HG02870 (cell line): ENCODE measurements at regions not wholly inside any gene's neighbourhood (a gene's known extent, or its start where the extent isn't known, plus 50 kb on each side); places are given as distances from the start of the nearest gene placed in this dataset.
"Not testable (repeated sequence)": the region's sequence is repeated elsewhere in the genome, so short reads cannot be mapped to it uniquely, and the experiment has no call there.

Experiments used
- ATAC-seq: cut with Tn5 transposase; IDR thresholded peaks from one replicate; pipeline ENCODE4 v1.9.1; 2021; ENCODE audit warnings: mild to moderate bottlenecking, moderate library complexity; ENCODE audit not compliant: unreplicated experiment

DNA sequence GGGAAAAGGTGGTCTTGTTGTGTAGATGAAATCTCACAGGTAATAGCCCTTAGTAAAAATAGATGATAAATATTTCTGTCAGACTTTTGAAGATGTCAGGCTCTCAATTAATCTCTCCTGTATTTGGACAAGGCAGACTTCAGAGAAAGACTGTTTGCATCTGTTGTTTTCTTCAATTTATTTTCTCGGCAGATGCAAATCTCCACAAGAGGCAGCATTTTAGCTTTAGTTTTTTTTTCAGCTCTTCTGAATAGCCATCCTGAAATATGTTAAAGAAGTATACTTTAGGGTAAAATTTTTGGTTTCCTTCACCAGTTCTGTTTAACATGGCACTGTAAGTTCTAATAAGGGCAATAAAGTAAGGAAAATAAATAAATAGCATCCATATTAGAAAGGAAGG, 685.1 kb downstream of the SI start:
- ATAC-seq: no peak

DNA sequence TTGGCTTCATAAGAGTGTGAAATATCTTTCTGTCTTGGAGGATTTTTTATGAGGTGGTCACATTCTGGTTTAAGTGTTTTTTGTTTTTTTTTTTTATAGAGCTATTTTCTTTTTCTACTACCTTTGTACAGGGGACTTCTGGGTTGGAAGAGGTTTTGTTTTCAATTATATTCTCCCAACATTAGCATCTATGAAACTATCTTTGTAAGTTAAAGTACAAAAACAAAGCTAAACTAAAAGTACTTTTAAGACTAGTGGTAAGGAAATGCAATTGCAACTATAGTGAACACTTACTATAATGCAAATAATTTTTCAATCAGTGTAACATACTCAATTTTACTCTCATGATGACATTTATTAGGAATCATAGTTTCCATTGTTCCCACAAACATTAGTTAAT, 688.2 kb downstream of the SI start:
- no peak for ATAC-seq

DNA sequence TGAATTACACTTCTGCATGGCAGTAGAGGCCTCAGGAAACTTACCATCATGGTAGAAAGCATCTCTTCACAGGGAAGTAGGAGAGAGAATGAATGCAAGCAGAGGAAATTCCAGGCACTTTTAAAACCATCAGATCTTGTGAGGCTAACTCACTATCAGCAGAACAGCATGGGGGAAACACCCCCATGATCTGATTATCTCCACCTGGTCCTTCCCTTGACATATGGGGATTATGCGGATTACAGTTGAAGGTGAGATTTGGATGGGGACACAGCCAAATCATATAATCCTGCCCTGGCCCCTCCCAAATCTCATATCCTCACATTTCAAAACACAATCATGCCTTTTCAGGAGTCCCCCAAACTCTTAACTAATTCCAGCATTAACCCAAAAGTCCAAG, 691.1 kb downstream of the SI start:
- ATAC-seq: no peak

DNA sequence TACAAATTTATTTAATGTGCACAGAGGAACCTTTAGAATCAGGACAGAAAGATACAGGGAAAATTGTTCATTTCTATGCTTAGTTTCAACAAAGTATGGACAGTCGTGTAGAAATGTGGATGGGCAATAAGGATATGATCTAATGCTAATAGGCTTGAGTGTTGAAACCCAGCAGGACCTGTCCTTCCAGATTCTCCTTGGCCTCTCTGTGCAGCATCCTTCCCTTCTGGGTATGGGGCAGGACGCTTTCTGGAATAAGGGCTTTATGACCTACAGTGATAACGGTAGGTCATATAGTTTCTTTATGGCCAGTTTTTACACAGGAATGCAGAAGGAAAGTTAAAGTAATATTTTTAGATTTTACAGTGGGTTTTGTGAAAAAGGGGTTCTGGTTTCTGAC, 698.1 kb downstream of the SI start:
- no peak for ATAC-seq

DNA sequence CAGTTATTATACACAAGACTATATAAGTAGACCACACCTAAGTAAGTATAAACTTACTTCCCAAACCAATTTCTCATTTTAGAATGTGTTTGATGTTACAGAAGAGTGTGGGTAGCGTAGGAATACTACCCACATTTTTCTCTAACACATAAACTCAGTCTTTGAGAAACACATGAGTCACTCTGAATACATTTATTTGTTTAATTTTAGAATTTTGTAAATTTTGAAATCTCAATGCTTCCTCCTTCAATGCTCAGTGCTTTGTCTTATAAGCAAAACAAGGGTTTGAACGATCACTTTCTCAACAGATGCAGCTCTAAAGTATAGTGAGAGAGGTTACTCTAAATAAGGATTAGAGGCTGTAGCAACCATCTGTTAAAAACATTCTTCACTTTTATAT, 700.8 kb downstream of the SI start:
- no peak for ATAC-seq

DNA sequence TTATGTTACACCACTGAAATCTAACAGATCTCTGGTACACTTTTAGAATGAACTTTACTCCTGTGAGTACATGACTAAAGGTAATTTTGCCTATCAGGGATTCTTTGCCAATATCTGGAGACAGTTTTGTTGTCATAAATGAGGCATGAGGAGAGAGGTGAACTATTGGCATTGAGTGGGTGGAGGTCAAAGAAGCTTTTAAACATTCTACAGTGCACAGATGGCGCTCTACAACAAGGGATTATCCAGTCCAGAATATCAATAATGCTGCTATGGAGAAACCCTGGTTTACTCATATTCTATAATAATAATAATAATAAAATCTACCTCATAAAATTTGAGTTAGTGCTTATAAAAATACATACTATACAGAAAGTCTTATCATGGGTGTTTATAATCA, 702.3 kb downstream of the SI start:
- no peak for ATAC-seq

DNA sequence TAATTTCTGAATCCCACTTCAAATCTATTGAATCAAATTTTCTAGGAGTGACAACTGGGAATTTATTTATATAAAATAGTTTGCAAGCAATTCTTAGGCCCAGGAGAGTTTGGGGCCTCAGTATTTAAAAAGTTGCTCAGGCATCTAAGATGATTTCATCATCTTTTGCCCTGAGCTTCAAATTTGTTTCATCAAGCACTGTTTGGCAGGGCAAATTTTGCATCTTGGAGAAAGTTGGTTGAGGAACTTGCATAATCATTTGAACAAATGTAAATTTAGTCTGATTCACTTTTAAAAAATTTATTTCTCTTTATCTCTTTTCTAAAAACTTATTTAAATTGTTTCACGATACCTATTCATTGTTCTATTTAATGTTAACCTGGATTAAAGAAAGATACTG, 702.8 kb downstream of the SI start:
- no peak for ATAC-seq

DNA sequence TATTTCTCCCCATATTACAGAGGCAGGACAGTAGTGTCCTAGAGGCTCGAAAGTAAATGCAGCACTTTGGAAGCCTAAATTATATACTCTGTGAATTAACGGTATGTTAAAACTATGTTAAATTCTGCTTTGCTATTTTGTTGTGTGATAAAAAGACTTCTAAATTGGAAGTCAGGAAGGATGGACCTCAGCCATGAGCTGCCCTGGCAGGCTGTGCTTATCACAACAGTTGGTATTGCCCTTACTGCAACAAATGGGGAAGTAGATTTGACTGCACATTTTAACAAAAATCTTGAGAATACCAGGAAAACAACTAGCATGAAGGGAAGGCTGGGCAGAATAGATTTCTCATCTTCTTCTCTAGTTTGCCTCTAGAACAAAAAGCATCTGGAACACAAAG, 706.6 kb downstream of the SI start:
- ATAC-seq: no peak

DNA sequence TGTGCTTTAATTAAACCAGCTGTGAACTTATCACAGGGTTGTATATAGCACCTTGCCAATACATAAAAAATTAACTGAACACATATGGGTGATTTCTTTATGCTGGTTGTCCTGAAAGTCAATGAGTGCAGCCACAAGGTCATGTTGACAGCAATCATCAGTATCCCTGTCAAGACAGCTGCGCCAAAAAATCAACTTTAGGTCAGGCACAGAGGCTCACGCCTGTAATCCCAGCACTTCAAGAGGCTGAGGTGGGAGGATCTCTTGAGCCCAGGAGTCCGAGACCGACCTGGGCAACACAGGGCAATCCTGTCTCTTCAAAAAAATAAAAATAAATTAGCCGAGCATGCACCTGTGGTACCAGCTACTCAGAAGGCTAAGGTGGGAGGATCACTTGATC, 707.3 kb downstream of the SI start:
- no peak for ATAC-seq

DNA sequence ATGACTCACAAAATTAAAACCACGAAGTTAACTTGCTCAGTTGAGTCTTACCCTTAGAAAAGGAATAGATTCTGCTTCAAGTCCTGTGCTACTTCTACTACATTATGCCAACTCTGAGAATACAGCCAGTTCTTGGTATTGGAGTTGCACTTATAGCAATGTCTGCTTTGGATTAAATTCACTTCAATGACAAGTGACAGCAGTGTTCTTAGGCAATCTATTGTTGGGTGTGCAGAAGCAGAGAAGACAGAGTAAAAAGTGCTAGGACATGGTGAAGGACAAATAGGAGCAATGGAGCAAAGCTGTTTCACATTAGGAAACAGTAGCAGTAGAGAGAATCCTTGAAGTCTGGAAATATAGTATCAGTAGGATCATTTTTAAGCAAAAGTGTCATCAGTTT, 713.1 kb downstream of the SI start:
- ATAC-seq: no peak

DNA sequence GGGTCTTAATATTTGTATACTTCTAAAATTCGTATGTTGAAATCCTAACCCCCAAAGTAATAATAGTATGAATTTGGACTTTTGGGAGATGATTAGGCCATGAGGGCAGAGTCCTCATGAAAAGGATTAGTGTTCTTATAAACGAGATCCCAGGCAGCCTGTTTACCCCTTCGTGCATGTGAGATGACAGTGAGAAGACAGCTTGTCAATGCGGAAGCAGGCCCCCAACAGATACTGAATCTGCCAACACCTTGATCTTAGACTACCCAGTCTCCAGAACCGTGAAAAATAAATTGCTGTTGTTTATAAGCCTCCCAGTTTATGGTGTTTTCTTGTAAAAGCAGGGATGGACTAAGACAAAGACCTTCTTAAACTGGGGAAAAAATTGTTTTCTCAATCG, 714.2 kb downstream of the SI start:
- ATAC-seq: no peak

DNA sequence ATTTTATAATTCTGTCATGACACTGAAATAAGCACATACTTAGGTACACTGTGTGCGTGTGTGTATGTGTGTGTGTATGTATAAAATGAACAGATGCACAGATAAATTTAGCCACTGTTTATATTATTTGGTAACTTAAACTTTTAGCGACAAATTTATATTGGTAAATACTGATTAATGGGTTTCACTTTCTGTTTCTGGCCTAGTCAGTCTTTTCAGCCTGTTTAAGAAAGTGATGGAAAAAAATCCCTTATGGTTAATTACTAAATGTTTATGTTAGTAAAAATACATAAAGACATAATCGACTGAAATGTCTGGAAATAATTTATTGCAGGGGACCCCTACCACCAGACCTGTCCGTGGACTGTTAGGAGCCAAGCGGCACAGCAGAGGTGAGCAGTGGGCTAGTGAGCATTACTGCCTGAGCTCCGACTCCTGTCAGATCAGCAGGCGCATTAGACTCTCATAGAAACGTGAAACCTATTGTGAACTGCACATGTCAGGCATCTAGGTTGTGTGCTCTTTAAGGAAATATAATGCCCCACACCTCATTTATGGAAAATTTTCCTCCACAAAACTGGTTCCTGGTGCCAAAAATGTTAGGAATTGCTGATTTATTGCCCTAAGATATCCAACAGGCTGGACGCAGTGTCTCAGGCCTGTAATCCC, 717.4 kb downstream of the SI start:
- ATAC-seq: no peak

DNA sequence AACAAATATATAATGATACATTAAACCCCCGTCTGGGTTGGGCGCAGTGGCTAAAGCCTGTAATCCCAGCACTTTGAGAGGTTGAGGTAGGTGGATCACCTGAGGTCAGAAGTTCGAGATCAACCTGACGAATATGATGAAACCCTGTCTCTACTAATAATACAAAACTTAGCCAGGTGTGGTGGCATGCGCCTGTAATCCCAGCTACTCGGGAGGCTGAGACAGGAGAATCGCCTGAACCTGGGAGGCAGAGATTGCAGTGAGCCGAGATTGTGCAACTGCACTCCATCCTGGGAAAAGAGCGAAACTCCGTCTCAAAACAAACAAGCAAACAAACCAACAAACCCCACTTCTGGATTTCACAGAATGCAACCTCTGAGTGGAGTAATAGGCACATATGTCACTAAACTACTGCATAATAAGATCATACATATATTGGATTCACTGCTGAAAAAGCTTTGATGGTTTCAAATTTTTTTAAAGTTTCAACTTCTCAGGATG, 718.2 kb downstream of the SI start:
- no peak for ATAC-seq

DNA sequence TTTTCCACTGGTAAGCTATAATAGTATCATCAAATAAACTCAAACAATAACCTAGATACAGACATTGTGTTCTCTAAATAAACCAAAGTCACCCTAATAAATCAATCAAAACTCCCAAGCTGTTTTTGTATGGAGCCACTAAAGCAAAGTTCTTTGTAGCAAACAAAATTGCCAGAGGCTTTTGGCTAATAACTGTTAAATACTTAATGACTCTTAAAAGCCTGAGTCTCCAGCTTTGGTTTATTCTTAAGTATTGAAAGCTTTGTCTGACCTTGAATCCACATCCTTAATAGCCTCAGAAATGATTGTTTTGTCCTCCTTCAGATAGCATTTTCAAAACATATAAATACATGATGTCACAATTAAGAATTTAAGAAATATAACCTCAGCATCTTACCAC, 725.3 kb downstream of the SI start:
- no peak for ATAC-seq

DNA sequence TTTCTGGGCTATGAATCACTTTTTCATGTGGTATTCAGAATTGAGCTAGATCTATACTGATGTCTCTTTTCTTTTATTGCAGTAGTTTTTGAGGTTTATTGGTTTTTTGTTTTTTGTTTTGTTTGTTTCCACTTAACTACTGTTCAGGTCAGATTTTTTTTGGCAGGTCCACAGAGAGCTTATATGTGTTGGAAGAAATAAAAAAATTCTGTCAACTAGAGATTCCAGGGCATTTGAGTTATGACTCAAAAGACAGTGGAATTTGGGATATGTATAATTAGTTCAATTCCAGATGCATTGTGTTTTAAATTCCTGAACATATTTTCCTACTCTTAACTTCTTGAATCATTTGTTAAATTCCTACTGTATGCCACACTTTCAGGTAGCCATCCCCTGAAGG, 727.2 kb downstream of the SI start:
- no peak for ATAC-seq

DNA sequence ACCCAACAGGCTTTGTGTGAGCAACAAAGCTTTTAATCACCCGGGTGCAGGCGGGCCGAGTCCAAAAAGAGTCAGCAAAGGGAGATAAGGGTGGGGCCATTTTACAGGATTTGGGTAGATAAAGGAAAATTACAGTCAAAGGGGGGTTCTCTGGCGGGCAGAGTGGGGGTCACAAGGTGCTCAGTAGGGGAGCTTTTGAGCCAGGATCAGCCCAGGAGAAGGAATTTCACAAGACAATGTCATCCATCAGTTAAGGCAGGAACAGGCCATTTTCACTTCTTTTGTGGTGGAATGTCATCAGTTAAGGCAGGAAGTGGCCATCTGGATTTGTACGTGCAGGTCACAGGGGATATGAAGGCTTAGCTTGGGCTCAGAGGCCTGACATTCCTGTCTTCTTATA, 736.1 kb downstream of the SI start:
- ATAC-seq: not testable (repeated sequence)

DNA sequence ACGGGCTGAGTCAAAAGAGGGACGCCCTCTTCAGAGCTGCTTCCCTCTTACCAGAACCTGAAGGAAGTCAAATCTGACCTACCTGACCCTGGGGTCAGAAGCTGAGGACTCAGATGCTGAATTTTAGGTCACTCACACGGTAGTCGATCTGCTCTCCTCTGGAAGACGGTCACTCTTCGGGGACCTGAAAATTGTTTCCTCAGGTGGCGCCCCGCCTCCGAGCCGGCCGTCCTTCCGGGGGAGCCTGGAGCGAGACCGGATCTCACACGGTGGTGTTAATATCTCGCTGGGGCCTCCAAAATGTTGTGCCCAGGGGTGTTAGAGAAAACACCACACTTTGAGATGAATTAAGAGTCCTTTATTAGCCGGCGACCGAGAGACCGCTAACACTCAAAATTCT, 737.2 kb downstream of the SI start:
- no peak for ATAC-seq

DNA sequence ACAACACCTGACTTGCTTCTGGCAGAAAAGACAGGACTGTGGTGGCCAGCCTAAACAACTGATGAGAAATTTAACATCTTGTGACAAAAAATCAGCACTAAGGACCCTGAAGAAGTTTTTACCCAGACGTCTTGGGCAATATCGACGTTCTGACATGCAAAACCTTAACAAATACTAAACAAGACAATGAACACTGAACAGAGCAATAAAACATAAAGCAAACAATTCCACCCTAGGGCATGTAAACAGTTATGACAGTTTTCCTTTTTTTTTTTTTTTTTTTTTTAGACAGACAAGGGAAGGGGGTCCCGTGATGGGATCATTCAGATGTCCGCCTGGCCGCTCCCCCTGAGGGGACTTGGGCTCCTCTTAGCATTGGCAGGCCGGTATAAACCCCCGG, 738.0 kb downstream of the SI start:
- no peak for ATAC-seq

DNA sequence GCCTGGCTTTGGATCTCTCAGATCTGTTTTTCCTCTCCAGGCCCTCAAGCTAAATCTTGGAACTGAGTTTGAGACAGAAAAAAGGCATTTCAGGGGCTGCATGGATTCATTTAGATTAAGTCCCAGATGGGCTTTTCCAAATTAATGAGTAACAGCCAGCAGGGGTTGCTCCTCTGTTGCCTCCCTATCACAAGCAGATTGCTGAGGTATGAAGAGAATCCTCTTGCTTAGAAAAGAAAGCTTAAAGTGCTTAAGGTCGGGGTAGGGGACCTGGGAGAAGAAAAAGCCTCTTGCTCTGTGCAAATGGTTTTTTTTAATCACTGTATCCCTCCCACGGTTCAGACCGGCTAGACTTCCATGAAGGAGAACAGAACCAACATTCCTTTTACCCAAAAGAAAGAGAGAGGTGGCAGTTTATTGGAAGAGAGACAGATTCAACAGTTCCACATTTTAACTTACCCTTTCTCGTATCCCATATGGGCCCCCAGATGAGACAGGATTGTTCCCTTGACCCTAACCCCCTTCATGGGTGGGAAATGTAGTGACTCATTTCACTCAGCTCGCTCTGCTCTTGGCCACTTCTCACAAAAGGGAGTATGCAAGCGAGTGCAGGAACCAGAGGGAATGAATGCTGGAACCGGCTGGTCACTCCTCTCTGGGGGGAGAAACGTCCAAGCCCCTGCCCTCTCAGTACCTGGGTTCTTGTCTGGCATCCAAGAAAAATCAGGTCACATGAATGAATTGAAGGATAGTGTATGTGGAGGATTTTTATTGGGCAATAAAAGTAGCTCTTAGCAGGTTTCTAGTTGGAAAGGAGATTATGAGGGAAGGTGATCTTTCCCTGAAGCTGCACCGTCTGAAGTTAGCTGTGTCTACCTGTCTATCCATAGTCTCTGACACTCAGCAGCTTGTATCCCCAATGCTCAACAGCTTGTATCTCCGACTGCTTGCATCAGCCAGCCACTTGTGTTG, 745.2 kb downstream of the SI start:
- no peak for ATAC-seq

DNA sequence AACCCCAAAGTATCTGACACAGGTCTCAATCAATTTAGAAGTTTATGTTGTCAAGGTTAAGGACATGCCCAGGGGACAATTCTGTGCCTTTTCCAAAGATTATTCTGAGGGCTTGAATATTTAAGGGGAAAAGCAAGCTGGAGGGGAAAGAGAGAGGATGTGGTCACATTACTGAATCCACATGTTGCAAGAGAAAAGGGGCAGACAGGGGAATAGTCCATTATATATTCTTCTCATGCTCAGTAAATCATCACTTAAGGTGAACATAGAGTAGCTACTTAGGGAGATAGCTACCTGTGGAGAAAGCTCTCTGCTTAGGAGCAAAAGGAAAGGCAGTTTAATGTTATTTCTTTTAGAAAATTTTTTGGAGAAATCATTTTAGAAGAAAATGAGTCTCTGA, 751.6 kb downstream of the SI start:
- no peak for ATAC-seq

DNA sequence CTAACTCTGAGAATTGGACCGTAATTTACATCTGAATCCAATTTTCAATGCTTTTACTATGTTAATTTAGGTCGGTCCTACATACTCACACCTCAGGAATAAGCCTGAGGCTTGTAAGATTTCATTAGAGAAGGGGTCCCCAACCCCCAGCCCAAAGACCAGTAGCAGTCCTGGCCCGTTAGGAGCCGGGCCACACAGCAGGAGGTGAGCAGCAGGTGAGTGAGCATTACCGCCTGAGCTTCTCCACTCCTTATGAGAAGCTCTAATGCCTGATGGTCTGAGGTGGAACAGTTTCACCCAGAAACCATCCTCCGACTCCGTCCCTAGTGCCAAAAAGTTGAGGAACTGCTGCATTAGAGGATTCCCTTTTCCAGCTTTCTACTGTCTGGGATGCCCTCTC, 757.3 kb downstream of the SI start:
- no peak for ATAC-seq

DNA sequence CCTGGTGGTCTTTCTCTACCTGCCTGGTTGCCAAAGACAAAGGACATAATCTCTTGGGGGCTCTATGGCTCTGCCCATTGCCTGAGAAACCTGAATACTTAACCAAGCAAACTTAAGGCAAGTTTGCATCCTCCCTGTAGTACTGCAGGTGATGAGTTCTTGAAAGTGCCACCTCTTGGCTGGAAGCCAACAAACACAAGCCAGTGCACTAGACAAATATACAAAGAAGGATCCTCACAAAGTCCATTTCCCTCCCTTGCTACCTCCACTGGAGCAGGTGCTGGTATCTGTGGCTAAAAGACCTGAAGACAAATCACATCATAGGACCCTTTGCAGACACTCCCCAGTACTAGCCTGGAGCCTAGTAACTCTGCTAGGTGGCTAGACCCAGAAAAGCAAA, 772.3 kb downstream of the SI start:
- ATAC-seq: no peak
